Activated B cell treated with CpG ODN at 0.5 μM for 24 hours (primary cell): ENCODE measurements at regions not wholly inside any gene's neighbourhood (a gene's known extent, or its start where the extent isn't known, plus 50 kb on each side); places are given as distances from the start of the nearest gene placed in this dataset.

Experiments used
- ATAC-seq: fragments of 200-7000 bp; cut with Tn5 transposase; one replicate; pipeline ENCODE4 v1.10.0; 2021; ENCODE audit warnings: low read depth, mild to moderate bottlenecking, moderate library complexity
- CTCF ChIA-PET: fragments of 350-600 bp; sonication (Branson Sonifier 250); formaldehyde crosslinking; loops from one replicate; lab custom pipeline; 2021; ENCODE audit warnings: antibody characterized with exemption; lab: Charles Lee
- POLR2A ChIA-PET: fragments of 350-600 bp; sonication (Branson Sonifier 250); formaldehyde crosslinking; loops from one replicate; lab custom pipeline; 2021; ENCODE audit warnings: antibody characterized with exemption; lab: Charles Lee
- DNase-seq: peaks from one replicate; pipeline ENCODE4 v3.0.0; 2022
- H3K27ac Mint-ChIP-seq: one replicate; pipeline ENCODE4 v1.8.0; 2020; ENCODE audit warnings: mixed read lengths
- H3K27me3 Mint-ChIP-seq: one replicate; pipeline ENCODE4 v1.8.0; 2021; ENCODE audit warnings: mixed read lengths
- H3K36me3 Mint-ChIP-seq: one replicate; pipeline ENCODE4 v1.8.0; 2021; ENCODE audit warnings: low read depth, mixed read lengths
- H3K4me1 Mint-ChIP-seq: one replicate; pipeline ENCODE4 v1.8.0; 2021; ENCODE audit warnings: mixed read lengths
- H3K4me3 Mint-ChIP-seq: one replicate; pipeline ENCODE4 v1.8.0; 2020; ENCODE audit warnings: mild to moderate bottlenecking, mixed read lengths
- H3K9me3 Mint-ChIP-seq: one replicate; pipeline ENCODE4 v1.8.0; 2020; ENCODE audit warnings: mixed read lengths
- CTCF ChIP-seq: fragments of 200-600 bp; IDR thresholded peaks from one replicate; pipeline ENCODE4 v1.8.0; 2022; ENCODE audit warnings: antibody characterized with exemption, mild to moderate bottlenecking
- intact Hi-C: fragments of 100-400 bp; cut with micrococcal nuclease; formaldehyde crosslinking; loops from one replicate; pipeline ENCODE4 v1.15.1; 2024

GRCh38 chr10:24097751-24098207 lies 111.2 kb upstream of the KIAA1217 start:
- H3K27ac Mint-ChIP-seq, result no peak overlapping the region
- no peaks in the 10 kb centered on the region for H3K4me1 Mint-ChIP-seq
- ChIA-PET CTCF (no interaction called here), POLR2A (no interaction called here)
- no peak overlapping the region for H3K4me3 Mint-ChIP-seq
- no peak for TF ChIP-seq CTCF
- peaks cover 3% of the 10 kb centered on the region for H3K9me3 Mint-ChIP-seq
- no peaks in the 10 kb centered on the region for H3K36me3 Mint-ChIP-seq
- DNase-seq (no peak), ATAC-seq (no peak)
- intact Hi-C loops, result no loop called here
- no peaks in the 10 kb centered on the region for H3K27me3 Mint-ChIP-seq

GRCh38 chr10:24104895-24105294 lies 104.0 kb upstream of the KIAA1217 start:
- Mint-ChIP-seq H3K36me3 (no peaks in the 10 kb centered on the region), H3K27me3 (no peaks in the 10 kb centered on the region), H3K9me3 (peaks cover 9% of the 10 kb centered on the region), H3K27ac (no peak overlapping the region), H3K4me1 (no peaks in the 10 kb centered on the region), H3K4me3 (no peak overlapping the region)
- DNase-seq (no peak), ATAC-seq (no peak)
- intact Hi-C loops, result no loop called here
- ChIA-PET CTCF (no interaction called here), POLR2A (no interaction called here)
- TF ChIP-seq CTCF, result no peak

GRCh38 chr10:24113901-24114300 lies 95.0 kb upstream of the KIAA1217 start:
- Mint-ChIP-seq H3K4me1 (no peaks in the 10 kb centered on the region), H3K27me3 (no peaks in the 10 kb centered on the region)
- no peak for ATAC-seq

GRCh38 chr10:24114556-24114955 lies 94.4 kb upstream of the KIAA1217 start:
- Mint-ChIP-seq H3K4me3 (no peak overlapping the region), H3K27ac (no peak overlapping the region), H3K9me3 (no peaks in the 10 kb centered on the region), H3K27me3 (no peaks in the 10 kb centered on the region), H3K36me3 (no peaks in the 10 kb centered on the region), H3K4me1 (no peaks in the 10 kb centered on the region)
- DNase-seq, result no peak
- intact Hi-C loops, result no loop called here
- ChIA-PET POLR2A (no interaction called here), CTCF (no interaction called here)
- ATAC-seq, result no peak
- no peak for TF ChIP-seq CTCF

More at GRCh38 chr10:24113901-24114300, 95.0 kb upstream of the KIAA1217 start:
- no peaks in the 10 kb centered on the region for H3K36me3 Mint-ChIP-seq
- CTCF ChIA-PET, result no interaction called here
- POLR2A ChIA-PET, result no interaction called here
- no peak for TF ChIP-seq CTCF
- no peak overlapping the region for H3K4me3 Mint-ChIP-seq
- intact Hi-C loops, result no loop called here
- DNase-seq, result no peak
- H3K27ac Mint-ChIP-seq, result no peak overlapping the region
- H3K9me3 Mint-ChIP-seq, result no peaks in the 10 kb centered on the region

- CTCF ChIA-PET, result no interaction called here
- no peaks in the 10 kb centered on the region for H3K27me3 Mint-ChIP-seq
- ATAC-seq, result no peak
- H3K9me3 Mint-ChIP-seq, result no peaks in the 10 kb centered on the region
- DNase-seq, result no peak
- intact Hi-C loops, result no loop called here
- H3K4me3 Mint-ChIP-seq, result no peak overlapping the region
- POLR2A ChIA-PET, result no interaction called here
- H3K4me1 Mint-ChIP-seq, result no peaks in the 10 kb centered on the region
- H3K36me3 Mint-ChIP-seq, result no peaks in the 10 kb centered on the region
- no peak overlapping the region for H3K27ac Mint-ChIP-seq
- TF ChIP-seq CTCF, result no peak
Measured at GRCh38 chr10:24115403-24115802, 93.5 kb upstream of the KIAA1217 start.
